ENCODE measurements at regions not wholly inside any gene's neighbourhood (a gene's known extent, or its start where the extent isn't known, plus 50 kb on each side); places are given as distances from the start of the nearest gene placed in this dataset.

GRCh38 chr2:113809076-113809736, 52.8 kb upstream of the SLC35F5 start:
- Mint-ChIP-seq H3K27ac (ENCODE audit: unreplicated experiment) (no peak overlapping the region), H3K36me3 (ENCODE audit: unreplicated experiment) (no peaks in the 10 kb centered on the region), H3K9me3 (ENCODE audit: unreplicated experiment) (peaks cover 2% of the 10 kb centered on the region), H3K27me3 (ENCODE audit: unreplicated experiment) (peaks cover 3% of the 10 kb centered on the region), H3K4me1 (ENCODE audit: low read depth, unreplicated experiment) (no peaks in the 10 kb centered on the region), H3K4me3 (ENCODE audit: unreplicated experiment) (no peak overlapping the region)
- TF ChIP-seq CTCF (IDR thresholded peaks at IDR 0.05; ENCODE audit: partially characterized antibody, unreplicated experiment) = no peak
- DNase-seq = no peak

- no peak overlapping the region for H3K27ac Mint-ChIP-seq (ENCODE audit: unreplicated experiment)
- H3K4me3 Mint-ChIP-seq (ENCODE audit: unreplicated experiment) = no peak overlapping the region
- no peaks in the 10 kb centered on the region for H3K4me1 Mint-ChIP-seq (ENCODE audit: low read depth, unreplicated experiment)
- peaks cover 2% of the 10 kb centered on the region for H3K9me3 Mint-ChIP-seq (ENCODE audit: unreplicated experiment)
- H3K27me3 Mint-ChIP-seq (ENCODE audit: unreplicated experiment) = peaks cover 2% of the 10 kb centered on the region
- DNase-seq = no peak
- H3K36me3 Mint-ChIP-seq (ENCODE audit: unreplicated experiment) = no peaks in the 10 kb centered on the region
- TF ChIP-seq CTCF (IDR thresholded peaks at IDR 0.05; ENCODE audit: partially characterized antibody, unreplicated experiment) = no peak
These were observed 51.3 kb upstream of the SLC35F5 start for GRCh38 chr2:113807721-113808120.

GRCh38 chr2:113806217-113806913, 49.9 kb upstream of the SLC35F5 start:
- H3K36me3 Mint-ChIP-seq (ENCODE audit: unreplicated experiment) = no peaks in the 10 kb centered on the region
- no peak for DNase-seq

More at GRCh38 chr2:113806217-113806913, 49.9 kb upstream of the SLC35F5 start:
- H3K4me3 Mint-ChIP-seq (ENCODE audit: unreplicated experiment) = no peak overlapping the region
- no peak overlapping the region for H3K27ac Mint-ChIP-seq (ENCODE audit: unreplicated experiment)
- peaks cover 2% of the 10 kb centered on the region for H3K9me3 Mint-ChIP-seq (ENCODE audit: unreplicated experiment)
- TF ChIP-seq CTCF (IDR thresholded peaks at IDR 0.05; ENCODE audit: partially characterized antibody, unreplicated experiment) = no peak
- no peaks in the 10 kb centered on the region for H3K27me3 Mint-ChIP-seq (ENCODE audit: unreplicated experiment)
- no peaks in the 10 kb centered on the region for H3K4me1 Mint-ChIP-seq (ENCODE audit: low read depth, unreplicated experiment)

Data from glutamatergic neuron (in vitro differentiated cells).